SK-N-SH (cell line): ENCODE measurements at regions not wholly inside any gene's neighbourhood (a gene's known extent, or its start where the extent isn't known, plus 50 kb on each side); places are given as distances from the start of the nearest gene placed in this dataset.

Source experiments
- CTCF ChIA-PET: fragments of 300-600, 350-600 bp; formaldehyde crosslinking; extraction: SDS; loops from one replicate; lab custom pipeline; 2021; lab: Yijun Ruan, JAX
- POLR2A ChIA-PET: fragments of 350-600 bp; sonication (Branson Sonifier 250); formaldehyde crosslinking; extraction: SDS; loops from one replicate; lab custom pipeline; 2020; ENCODE audit warnings: antibody characterized with exemption, inconsistent platforms; lab: Yijun Ruan, JAX
- DNase-seq: peaks from one replicate; pipeline ENCODE4 v3.0.0; 2012
- H2AFZ ChIP-seq: fragments of 200-600 bp; sonication (generic); 2 replicates; pipeline ENCODE4 v1.8.1; 2016; ENCODE audit warnings: antibody characterized with exemption, mild to moderate bottlenecking, low read depth
- H3F3A ChIP-seq: fragments of 200-600 bp; sonication (generic); replicated peaks from 2 replicates; pipeline ENCODE3; 2016; ENCODE audit warnings: antibody characterized with exemption, mild to moderate bottlenecking; ENCODE audit not compliant: insufficient read depth
- H3K27ac ChIP-seq, 2 experiments: fragments of 200-500 bp in 1 of 2; fragments of 200-600 bp in 1 of 2; sonication (Bioruptor generic) in 1 of 2; sonication (generic), shearing (Covaris generic) in 1 of 2; 2 replicates each; pipeline versions ENCODE4 v1.5.1 to v1.6.1; 2014 to 2016; ENCODE audit warnings: low read depth in 2 of 2, inconsistent platforms in 1 of 2, low read length in 1 of 2, mild to moderate bottlenecking in 1 of 2, mixed read lengths in 1 of 2
- H3K27me3 ChIP-seq: fragments of 200-600 bp; sonication (generic), shearing (Covaris generic); 2 replicates; pipeline ENCODE4 v1.6.1; 2016; ENCODE audit warnings: mixed run types; ENCODE audit not compliant: insufficient read depth
- H3K36me3 ChIP-seq, 2 experiments: fragments of 200-500 bp in 1 of 2; fragments of 200-600 bp in 1 of 2; sonication (Bioruptor generic) in 1 of 2; sonication (generic) in 1 of 2; replicated peaks in 1 of 2; 2 replicates each; pipeline versions ENCODE3 to v1.5.1; 2014 to 2016; ENCODE audit warnings: low read length in 1 of 2, mild to moderate bottlenecking in 1 of 2; ENCODE audit not compliant: insufficient read depth in 2 of 2, control insufficient read depth in 1 of 2
- H3K4me1 ChIP-seq, 2 experiments: fragments of 200-500 bp in 1 of 2; fragments of 200-600 bp in 1 of 2; sonication (Bioruptor generic) in 1 of 2; sonication (generic), shearing (Covaris generic) in 1 of 2; 2 replicates each; pipeline versions ENCODE4 v1.5.1 to v1.6.1; 2014 to 2016; ENCODE audit warnings: low read depth in 1 of 2, low read length in 1 of 2, mixed run types in 1 of 2; ENCODE audit not compliant: insufficient read depth in 2 of 2, control insufficient read depth in 1 of 2
- H3K4me2 ChIP-seq: fragments of 200-600 bp; sonication (generic), shearing (Covaris generic); 2 replicates; pipeline ENCODE4 v1.6.1; 2017; ENCODE audit warnings: mixed run types
- H3K4me3 ChIP-seq, 2 experiments: fragments of 200-500 bp in 1 of 2; fragments of 200-600 bp in 1 of 2; sonication (Bioruptor generic) in 1 of 2; sonication (generic), shearing (Covaris generic) in 1 of 2; 2 replicates each; pipeline versions ENCODE4 v1.5.1 to v1.8.1; 2014 to 2016; ENCODE audit warnings: low read depth in 2 of 2, inconsistent platforms in 1 of 2, low read length in 1 of 2, mild to moderate bottlenecking in 1 of 2, mixed read lengths in 1 of 2, moderate library complexity in 1 of 2
- H3K79me2 ChIP-seq: fragments of 200-600 bp; sonication (generic); 2 replicates; pipeline ENCODE4 v1.8.1; 2017; ENCODE audit warnings: mild to moderate bottlenecking; ENCODE audit not compliant: insufficient read depth
- H3K9ac ChIP-seq: fragments of 200-600 bp; sonication (generic); 2 replicates; pipeline ENCODE4 v1.6.1; 2017; ENCODE audit warnings: mixed run types
- H3K9me2 ChIP-seq: fragments of 200-600 bp; sonication (generic); 2 replicates; pipeline ENCODE4 v1.6.1; 2017; ENCODE audit warnings: mixed run types
- H3K9me3 ChIP-seq: fragments of 200-600 bp; sonication (generic); 2 replicates; pipeline ENCODE4 v1.6.1; 2017; ENCODE audit warnings: mixed run types, mild to moderate bottlenecking, moderate library complexity
- H4K20me1 ChIP-seq: fragments of 200-600 bp; sonication (generic); 2 replicates; pipeline ENCODE4 v1.6.1; 2017; ENCODE audit warnings: mild to moderate bottlenecking, mixed run types; ENCODE audit not compliant: insufficient read depth
- CHD2 ChIP-seq: fragments of 150-350 bp; IDR thresholded peaks from 2 replicates; pipeline ENCODE4 v1.6.1; 2018; ENCODE audit warnings: low read length; ENCODE audit not compliant: partially characterized antibody
- EP300 ChIP-seq, 2 experiments: IDR thresholded peaks; 2 replicates each; pipeline versions ENCODE4 v1.4.0 to v1.6.1; 2012; ENCODE audit warnings: borderline replicate concordance in 1 of 2, low read depth in 1 of 2, low read length in 1 of 2
- EZH2phosphoT487 ChIP-seq: fragments of 200-600 bp; sonication (generic); IDR thresholded peaks from 2 replicates; pipeline ENCODE4 v1.6.1; 2017; ENCODE audit warnings: low read depth, mixed run types, mild to moderate bottlenecking, antibody characterized with exemption, moderate library complexity, borderline replicate concordance
- FOXM1 ChIP-seq: IDR thresholded peaks from 2 replicates; pipeline ENCODE4 v1.4.0; 2012; ENCODE audit warnings: low read depth, mild to moderate bottlenecking
- JUND ChIP-seq: IDR thresholded peaks from 2 replicates; pipeline ENCODE4 v1.4.0; 2012
- MEF2A ChIP-seq: IDR thresholded peaks from 2 replicates; pipeline ENCODE4 v1.4.0; 2012; ENCODE audit warnings: low read depth, borderline replicate concordance
- NFIC ChIP-seq: IDR thresholded peaks from 2 replicates; pipeline ENCODE4 v1.4.0; 2012; ENCODE audit warnings: borderline replicate concordance
- POLR2AphosphoS5 ChIP-seq: IDR thresholded peaks from 2 replicates; pipeline ENCODE4 v1.6.1; 2012; ENCODE audit warnings: low read depth, low read length
- RFX5 ChIP-seq: IDR thresholded peaks from 2 replicates; pipeline ENCODE4 v1.6.1; 2012; ENCODE audit warnings: mild to moderate bottlenecking, improper control_type of control experiment, low read length
- RXRA ChIP-seq: IDR thresholded peaks from 2 replicates; pipeline ENCODE4 v1.4.0; 2012; ENCODE audit warnings: low read depth, mild to moderate bottlenecking, borderline replicate concordance
- SIN3A ChIP-seq: IDR thresholded peaks from 2 replicates; pipeline ENCODE4 v1.6.1; 2012; ENCODE audit warnings: low read depth, mild to moderate bottlenecking, low read length, moderate library complexity, borderline replicate concordance
- TEAD4 ChIP-seq: IDR thresholded peaks from 2 replicates; pipeline ENCODE4 v1.4.0; 2012; ENCODE audit warnings: mild to moderate bottlenecking, borderline replicate concordance; ENCODE audit not compliant: insufficient read depth
- USF1 ChIP-seq: IDR thresholded peaks from 2 replicates; pipeline ENCODE4 v1.4.0; 2012; ENCODE audit warnings: low read depth, borderline replicate concordance
- YY1 ChIP-seq: IDR thresholded peaks from 2 replicates; pipeline ENCODE4 v1.4.0; 2012; ENCODE audit warnings: low read depth, mild to moderate bottlenecking
- WGBS: methylation state at CpG from one replicate; pipeline ENCODE4 v1.1.6; 2017; ENCODE audit warnings: low lambda C conversion rate; 5-methylcytosine and 5-hydroxymethylcytosine counted together
- TF ChIP-seq, protein P1 (sequence below): IDR thresholded peaks from 2 replicates; pipeline ENCODE4 v1.6.1; 2012; ENCODE audit warnings: mild to moderate bottlenecking, low read depth, low read length, moderate library complexity
- TF ChIP-seq, protein P2 (sequence below): fragments of 150-350 bp; IDR thresholded peaks from 2 replicates; pipeline ENCODE4 v1.6.1; 2017; ENCODE audit warnings: antibody characterized with exemption, low read length, low read depth, borderline replicate concordance
- TF ChIP-seq, protein P3 (sequence below): IDR thresholded peaks from 2 replicates; pipeline ENCODE4 v1.4.0; 2012; ENCODE audit warnings: low read depth

- no peak for TF ChIP-seq FOXM1
- H3K4me1 ChIP-seq, result peaks cover 0 to 7% of the 10 kb centered on the region in 2 experiments; a peak in 2 of 4 replicates
- no peak overlapping the region for H3K9ac ChIP-seq
- no peak overlapping the region for H3K27ac ChIP-seq
- CTCF ChIA-PET, result interaction anchor here (14.9 kb wide), 1 partner anchor 24 kb away, joined by 230 read pairs; no protein-coding TSS in a partner anchor
- no peaks in the 10 kb centered on the region for H3K27me3 ChIP-seq
- POLR2A ChIA-PET, result no interaction called here
- H3K79me2 ChIP-seq, result no peaks in the 10 kb centered on the region
- H4K20me1 ChIP-seq, result no peaks in the 10 kb centered on the region
- no peak overlapping the region for H3K4me3 ChIP-seq
- no peaks in the 10 kb centered on the region for H3K9me3 ChIP-seq
- no peak for DNase-seq
- H3K36me3 ChIP-seq, result no peaks in the 10 kb centered on the region
- no peaks in the 10 kb centered on the region for H3K9me2 ChIP-seq
- WGBS, result 84% methylated on average over 2 of the region's 2 CpGs
- H2AFZ ChIP-seq, result no peak overlapping the region
- no peak overlapping the region for H3K4me2 ChIP-seq
- H3F3A ChIP-seq, result peaks cover 5% of the 10 kb centered on the region
Observed at GRCh38 chr2:200732866-200733265, 78.8 kb upstream of the BZW1 start.

GRCh38 chr2:200733713-200734198 lies 78.0 kb upstream of the BZW1 start:
- H3F3A ChIP-seq, result peaks cover 5% of the 10 kb centered on the region
- H3K9me3 ChIP-seq, result no peaks in the 10 kb centered on the region
- H4K20me1 ChIP-seq, result no peaks in the 10 kb centered on the region
- 81% methylated on average over 3 of the region's 3 CpGs for WGBS
- DNase-seq, result no peak
- no peak overlapping the region for H3K4me2 ChIP-seq
- TF ChIP-seq JUND (no peak), FOXM1 (no peak), SIN3A (no peak), RFX5 (no peak), EZH2phosphoT487 (no peak), NFIC (no peak), EP300 (IDR thresholded peaks at IDR 0.05; ENCODE audit: borderline replicate concordance in 1 of 2, low read depth in 1 of 2, low read length in 1 of 2) (no peak), MEF2A (no peak), USF1 (no peak), RXRA (no peak), CHD2 (no peak), POLR2AphosphoS5 (no peak), YY1 (no peak), TEAD4 (no peak)
- TF ChIP-seq, protein P1, sequence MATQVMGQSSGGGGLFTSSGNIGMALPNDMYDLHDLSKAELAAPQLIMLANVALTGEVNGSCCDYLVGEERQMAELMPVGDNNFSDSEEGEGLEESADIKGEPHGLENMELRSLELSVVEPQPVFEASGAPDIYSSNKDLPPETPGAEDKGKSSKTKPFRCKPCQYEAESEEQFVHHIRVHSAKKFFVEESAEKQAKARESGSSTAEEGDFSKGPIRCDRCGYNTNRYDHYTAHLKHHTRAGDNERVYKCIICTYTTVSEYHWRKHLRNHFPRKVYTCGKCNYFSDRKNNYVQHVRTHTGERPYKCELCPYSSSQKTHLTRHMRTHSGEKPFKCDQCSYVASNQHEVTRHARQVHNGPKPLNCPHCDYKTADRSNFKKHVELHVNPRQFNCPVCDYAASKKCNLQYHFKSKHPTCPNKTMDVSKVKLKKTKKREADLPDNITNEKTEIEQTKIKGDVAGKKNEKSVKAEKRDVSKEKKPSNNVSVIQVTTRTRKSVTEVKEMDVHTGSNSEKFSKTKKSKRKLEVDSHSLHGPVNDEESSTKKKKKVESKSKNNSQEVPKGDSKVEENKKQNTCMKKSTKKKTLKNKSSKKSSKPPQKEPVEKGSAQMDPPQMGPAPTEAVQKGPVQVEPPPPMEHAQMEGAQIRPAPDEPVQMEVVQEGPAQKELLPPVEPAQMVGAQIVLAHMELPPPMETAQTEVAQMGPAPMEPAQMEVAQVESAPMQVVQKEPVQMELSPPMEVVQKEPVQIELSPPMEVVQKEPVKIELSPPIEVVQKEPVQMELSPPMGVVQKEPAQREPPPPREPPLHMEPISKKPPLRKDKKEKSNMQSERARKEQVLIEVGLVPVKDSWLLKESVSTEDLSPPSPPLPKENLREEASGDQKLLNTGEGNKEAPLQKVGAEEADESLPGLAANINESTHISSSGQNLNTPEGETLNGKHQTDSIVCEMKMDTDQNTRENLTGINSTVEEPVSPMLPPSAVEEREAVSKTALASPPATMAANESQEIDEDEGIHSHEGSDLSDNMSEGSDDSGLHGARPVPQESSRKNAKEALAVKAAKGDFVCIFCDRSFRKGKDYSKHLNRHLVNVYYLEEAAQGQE, result no peak
- TF ChIP-seq, protein P2, sequence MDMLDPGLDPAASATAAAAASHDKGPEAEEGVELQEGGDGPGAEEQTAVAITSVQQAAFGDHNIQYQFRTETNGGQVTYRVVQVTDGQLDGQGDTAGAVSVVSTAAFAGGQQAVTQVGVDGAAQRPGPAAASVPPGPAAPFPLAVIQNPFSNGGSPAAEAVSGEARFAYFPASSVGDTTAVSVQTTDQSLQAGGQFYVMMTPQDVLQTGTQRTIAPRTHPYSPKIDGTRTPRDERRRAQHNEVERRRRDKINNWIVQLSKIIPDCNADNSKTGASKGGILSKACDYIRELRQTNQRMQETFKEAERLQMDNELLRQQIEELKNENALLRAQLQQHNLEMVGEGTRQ, result no peak
- TF ChIP-seq, protein P3, sequence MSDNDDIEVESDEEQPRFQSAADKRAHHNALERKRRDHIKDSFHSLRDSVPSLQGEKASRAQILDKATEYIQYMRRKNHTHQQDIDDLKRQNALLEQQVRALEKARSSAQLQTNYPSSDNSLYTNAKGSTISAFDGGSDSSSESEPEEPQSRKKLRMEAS, result no peak
- TF ChIP-seq, all 33 proteins: peak for 0
- no peaks in the 10 kb centered on the region for H3K79me2 ChIP-seq
- H3K27ac ChIP-seq, result no peak overlapping the region
- ChIA-PET POLR2A (no interaction called here), CTCF (interaction anchor here (14.9 kb wide), 1 partner anchor 25 kb away, joined by 230 read pairs; no protein-coding TSS in a partner anchor)
- no peaks in the 10 kb centered on the region for H3K36me3 ChIP-seq
- H2AFZ ChIP-seq, result no peak overlapping the region
- H3K9ac ChIP-seq, result no peak overlapping the region
- no peaks in the 10 kb centered on the region for H3K27me3 ChIP-seq
- H3K4me3 ChIP-seq, result no peak overlapping the region
- H3K9me2 ChIP-seq, result no peaks in the 10 kb centered on the region
- H3K4me1 ChIP-seq, result peaks cover 0 to 7% of the 10 kb centered on the region in 2 experiments; a peak in 2 of 4 replicates
